Transverse colon (tissue), 4 donors: ENCODE measurements at regions not wholly inside any gene's neighbourhood (a gene's known extent, or its start where the extent isn't known, plus 50 kb on each side); places are given as distances from the start of the nearest gene placed in this dataset.

Source experiments
- POLR2A ChIP-seq: fragments of 450-650 bp; IDR thresholded peaks from one replicate; pipeline ENCODE4 v1.6.1; 2016; ENCODE audit warnings: antibody characterized with exemption, mild to moderate bottlenecking, moderate library complexity
- POLR2AphosphoS5 ChIP-seq, 3 donors: sonication (generic); formaldehyde crosslinking; IDR thresholded peaks; one replicate each; pipeline ENCODE4 v1.6.1; 2016; ENCODE audit warnings: antibody characterized with exemption in 3 of 3
- TF ChIP-seq, protein P1 (sequence below), 5 experiments: fragments of 200-600 bp in 3 of 5; fragments of 450-650 bp in 2 of 5; sonication (generic) in 3 of 5; IDR thresholded peaks; 1 replicate in 2 of 5; 2 replicates in 3 of 5; pipeline ENCODE4 v1.5.1; 2016 to 2017; ENCODE audit warnings: antibody characterized with exemption in 5 of 5, inconsistent platforms in 3 of 5, mild to moderate bottlenecking in 2 of 5, moderate library complexity in 1 of 5

DNA sequence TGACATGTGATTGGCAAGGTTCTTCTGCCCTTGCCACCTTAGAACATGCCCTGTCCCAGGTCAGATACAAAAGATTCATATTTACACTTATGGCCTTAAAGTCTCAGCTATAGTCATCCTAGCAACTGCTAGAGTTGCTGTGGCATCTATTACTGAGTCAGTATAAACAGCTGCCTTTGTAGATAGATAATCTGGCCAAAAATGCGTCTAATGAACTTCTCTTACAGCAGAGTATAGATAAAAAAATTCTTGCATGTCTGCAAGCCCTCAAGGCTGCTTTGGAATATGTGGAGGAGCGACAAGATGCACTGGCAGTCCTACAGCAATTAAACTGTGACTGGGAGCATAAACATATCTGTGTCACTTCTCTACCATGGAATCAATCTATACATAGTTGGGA is 1209.7 kb upstream of the PABPC4L start:
- TF ChIP-seq, protein P1, sequence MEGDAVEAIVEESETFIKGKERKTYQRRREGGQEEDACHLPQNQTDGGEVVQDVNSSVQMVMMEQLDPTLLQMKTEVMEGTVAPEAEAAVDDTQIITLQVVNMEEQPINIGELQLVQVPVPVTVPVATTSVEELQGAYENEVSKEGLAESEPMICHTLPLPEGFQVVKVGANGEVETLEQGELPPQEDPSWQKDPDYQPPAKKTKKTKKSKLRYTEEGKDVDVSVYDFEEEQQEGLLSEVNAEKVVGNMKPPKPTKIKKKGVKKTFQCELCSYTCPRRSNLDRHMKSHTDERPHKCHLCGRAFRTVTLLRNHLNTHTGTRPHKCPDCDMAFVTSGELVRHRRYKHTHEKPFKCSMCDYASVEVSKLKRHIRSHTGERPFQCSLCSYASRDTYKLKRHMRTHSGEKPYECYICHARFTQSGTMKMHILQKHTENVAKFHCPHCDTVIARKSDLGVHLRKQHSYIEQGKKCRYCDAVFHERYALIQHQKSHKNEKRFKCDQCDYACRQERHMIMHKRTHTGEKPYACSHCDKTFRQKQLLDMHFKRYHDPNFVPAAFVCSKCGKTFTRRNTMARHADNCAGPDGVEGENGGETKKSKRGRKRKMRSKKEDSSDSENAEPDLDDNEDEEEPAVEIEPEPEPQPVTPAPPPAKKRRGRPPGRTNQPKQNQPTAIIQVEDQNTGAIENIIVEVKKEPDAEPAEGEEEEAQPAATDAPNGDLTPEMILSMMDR (IDR thresholded peaks at IDR 0.05) = no peak
- no peak for TF ChIP-seq POLR2AphosphoS5 (IDR thresholded peaks at IDR 0.05)
- TF ChIP-seq POLR2A = no peak
